ENCODE measurements at regions not wholly inside any gene's neighbourhood (a gene's known extent, or its start where the extent isn't known, plus 50 kb on each side); places are given as distances from the start of the nearest gene placed in this dataset.
"Not testable (repeated sequence)": the region's sequence is repeated elsewhere in the genome, so short reads cannot be mapped to it uniquely, and the experiment has no call there.

GRCh38 chr2:44051593-44052347 is 56.0 kb upstream of the LRPPRC start:
- H3K27ac ChIP-seq: no peak overlapping the region
- no peak for TF ChIP-seq CTCF (conservative IDR thresholded peaks at IDR 0.05)

- no peak for TF ChIP-seq CTCF (conservative IDR thresholded peaks at IDR 0.05)
Observed at GRCh38 chr2:44052584-44052983, 56.8 kb upstream of the LRPPRC start.

GRCh38 chr2:44053052-44053451 is 57.3 kb upstream of the LRPPRC start:
- no peak overlapping the region for H3K27ac ChIP-seq
- TF ChIP-seq CTCF (conservative IDR thresholded peaks at IDR 0.05): no peak

More at GRCh38 chr2:44052584-44052983, 56.8 kb upstream of the LRPPRC start:
- no peak overlapping the region for H3K27ac ChIP-seq

- no peak for TF ChIP-seq CTCF (conservative IDR thresholded peaks at IDR 0.05)
- H3K27ac ChIP-seq: no peak overlapping the region
Observed at GRCh38 chr2:44053456-44053855, 57.7 kb upstream of the LRPPRC start.

GRCh38 chr2:44055229-44055628 is 59.4 kb upstream of the LRPPRC start:
- 0 out of 2 replicates have a peak, but pooled peaks have one; percentile 28 for TF ChIP-seq CTCF (conservative IDR thresholded peaks at IDR 0.05)
- peak overlapping the region; percentile 45 for H3K27ac ChIP-seq

- H3K27ac ChIP-seq: peak overlapping the region; percentile 45
- no peak for TF ChIP-seq CTCF (conservative IDR thresholded peaks at IDR 0.05)
Observed at GRCh38 chr2:44055664-44056063, 59.9 kb upstream of the LRPPRC start.

GRCh38 chr2:44056947-44057346 is 61.2 kb upstream of the LRPPRC start:
- H3K27ac ChIP-seq: no peak overlapping the region
- TF ChIP-seq CTCF (conservative IDR thresholded peaks at IDR 0.05): no peak

GRCh38 chr2:44060286-44060685 is 64.5 kb upstream of the LRPPRC start:
- not testable (repeated sequence) for H3K27ac ChIP-seq

Data from VCaP (cell line).